Stimulated activated CD8-positive, alpha-beta memory T cell treated with anti-CD3 and anti-CD28 coated beads, Interleukin-7, amount 100 ng/mL, for 4 hours (primary cell): ENCODE measurements at regions not wholly inside any gene's neighbourhood (a gene's known extent, or its start where the extent isn't known, plus 50 kb on each side); places are given as distances from the start of the nearest gene placed in this dataset.

Source experiments
- DNase-seq, 2 donors: peaks; one replicate each; pipeline ENCODE4 v3.0.0-alpha.2; 2020; ENCODE audit warnings: low read depth in 2 of 2

DNA sequence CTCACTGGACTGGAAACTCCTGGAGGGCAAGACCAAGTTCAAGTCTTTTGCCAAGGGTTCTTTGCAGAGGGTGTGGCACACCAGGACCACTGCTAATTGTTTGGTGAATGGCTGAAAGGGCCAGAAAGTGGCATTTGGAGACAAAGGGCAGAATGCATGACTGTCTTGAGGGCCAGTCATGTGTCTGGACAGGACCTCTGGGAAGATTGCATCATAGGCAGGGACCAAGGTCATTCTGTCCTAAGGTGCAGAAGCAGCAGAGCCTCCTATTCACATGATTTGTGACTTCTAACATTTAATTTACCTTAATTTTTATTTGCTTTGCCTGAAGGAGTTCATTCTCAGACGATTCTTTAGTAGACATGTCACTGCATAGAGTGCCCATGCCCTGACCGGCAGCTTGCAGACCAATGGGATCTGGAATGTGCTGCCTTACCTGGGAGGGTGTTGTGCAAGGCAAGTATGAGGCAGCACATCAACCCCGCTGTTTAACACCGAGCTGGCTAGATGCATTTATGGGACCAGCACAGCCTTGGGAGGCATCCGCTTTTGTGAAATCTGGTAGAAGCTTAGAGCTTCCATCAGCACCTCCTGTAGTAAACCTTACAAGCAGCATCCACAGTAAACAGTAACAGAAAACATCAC is 62.3 kb upstream of the MAF start:
- no peak for DNase-seq

DNA sequence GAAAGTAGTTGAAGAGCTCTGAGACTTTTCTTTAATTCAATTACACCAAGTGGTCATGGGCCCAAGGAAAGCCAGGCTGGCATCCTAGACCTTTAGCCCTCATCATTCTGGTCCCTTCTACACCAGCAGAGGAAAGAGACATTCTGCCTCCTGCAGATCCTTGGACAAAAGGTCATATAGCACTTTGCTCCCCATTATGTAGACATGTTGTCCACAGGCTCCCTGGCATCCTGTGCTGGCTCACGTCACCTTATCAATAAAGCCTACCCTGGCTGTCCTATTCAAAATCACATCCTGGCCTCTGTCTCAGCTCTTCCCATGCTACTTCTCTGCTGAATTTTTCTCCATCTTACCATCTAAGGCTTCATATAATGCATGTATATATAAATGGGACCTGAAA is 61.6 kb upstream of the MAF start:
- DNase-seq, result no peak

DNA sequence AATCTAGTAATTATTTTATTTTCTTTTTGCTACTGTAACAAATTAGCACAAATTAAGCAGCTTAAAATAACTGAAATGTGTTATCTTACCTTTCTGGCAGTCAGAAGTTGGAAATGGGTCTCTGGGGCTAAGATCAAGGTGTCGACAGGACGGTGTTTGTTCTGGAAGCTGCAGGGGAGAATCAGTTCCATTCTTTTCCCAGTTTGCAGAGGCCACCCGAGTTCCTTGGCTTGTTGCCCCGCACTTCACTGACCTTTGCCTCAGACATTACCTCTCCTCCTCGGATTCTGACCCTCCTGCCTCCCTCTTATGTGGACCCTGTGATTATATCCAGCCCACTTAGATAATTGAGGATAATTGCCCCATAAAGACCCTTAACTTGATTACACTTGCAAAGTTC is 61.0 kb upstream of the MAF start:
- no peak for DNase-seq

DNA sequence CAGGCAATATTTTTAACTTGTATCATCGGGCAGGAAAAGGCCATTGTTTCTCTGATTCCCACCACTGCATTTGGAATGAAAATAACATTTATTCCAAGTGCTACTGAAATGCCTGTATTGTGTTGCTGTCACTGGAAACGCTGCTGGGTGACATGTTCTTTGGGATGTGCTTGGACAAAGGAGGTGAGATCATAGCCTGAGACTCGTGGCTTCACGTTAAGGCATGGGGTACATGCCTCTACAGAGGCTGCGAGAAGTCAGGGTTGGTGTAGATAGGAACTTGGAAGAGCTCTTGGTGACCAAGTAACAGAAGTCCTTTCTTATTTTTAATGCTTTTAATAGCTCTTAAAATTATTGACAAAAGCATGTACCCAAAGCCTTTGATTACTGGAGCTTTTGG is 58.8 kb upstream of the MAF start:
- no peak for DNase-seq

DNA sequence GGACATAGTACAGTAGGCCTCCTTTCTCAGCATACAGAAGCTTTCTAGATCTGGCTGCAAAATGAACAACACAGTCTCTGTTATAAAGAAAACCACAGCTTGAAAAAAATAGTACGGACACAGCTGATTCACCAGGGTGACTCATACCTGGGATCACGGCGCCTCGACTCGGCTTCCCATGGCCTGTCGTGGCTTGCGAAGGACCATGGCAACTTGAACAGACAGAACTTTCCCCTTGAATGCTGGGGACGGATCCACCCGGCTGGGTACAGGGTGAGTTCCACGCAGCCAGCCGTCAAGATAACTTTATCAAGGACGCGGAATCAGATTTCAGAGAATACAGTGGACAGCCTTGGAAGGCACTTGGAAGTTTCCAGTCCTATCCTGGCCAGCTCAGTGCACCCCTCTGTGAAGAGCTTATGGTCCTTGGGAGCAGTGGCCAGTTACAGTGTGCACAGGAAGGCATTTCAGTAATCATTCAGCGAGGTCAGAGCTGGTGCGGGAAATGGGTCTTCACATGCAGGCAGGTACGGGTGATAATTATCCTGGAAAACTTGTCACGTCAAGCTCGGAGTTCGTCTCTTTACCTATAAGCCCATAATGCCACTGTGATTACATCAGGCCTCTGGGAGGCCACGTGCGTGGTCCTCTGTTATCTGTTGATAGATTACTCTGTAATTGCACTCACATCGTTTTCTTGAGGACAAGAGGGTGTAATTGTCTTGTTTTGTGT is 57.9 kb upstream of the MAF start:
- no peak for DNase-seq

DNA sequence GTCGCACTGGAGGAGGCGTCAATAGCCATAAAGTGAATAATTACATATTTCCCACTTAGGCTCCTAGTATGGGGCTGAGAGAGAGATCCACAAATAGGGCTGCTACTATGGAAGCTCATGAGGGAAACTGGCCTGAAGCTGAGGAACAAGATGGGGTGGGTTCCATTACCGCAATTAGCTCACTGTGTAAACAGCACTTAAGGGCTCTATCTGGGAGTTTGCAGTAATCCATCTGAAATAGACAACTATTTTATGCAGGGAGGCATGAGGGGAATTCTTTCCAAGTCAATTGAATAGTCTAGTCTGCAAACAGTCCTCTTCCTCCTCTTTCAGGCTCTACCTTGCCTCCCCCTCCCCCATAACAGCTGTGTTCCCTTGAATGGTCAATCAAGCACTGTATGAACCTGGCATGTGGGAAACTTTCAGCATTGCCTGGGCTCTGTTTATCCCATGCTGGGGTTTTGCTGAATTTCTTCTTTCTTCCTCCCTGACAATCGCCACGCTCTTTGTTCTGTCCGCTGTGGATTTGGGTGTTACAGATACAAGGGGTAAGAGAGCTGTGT is 56.1 kb upstream of the MAF start:
- no peak for DNase-seq

DNA sequence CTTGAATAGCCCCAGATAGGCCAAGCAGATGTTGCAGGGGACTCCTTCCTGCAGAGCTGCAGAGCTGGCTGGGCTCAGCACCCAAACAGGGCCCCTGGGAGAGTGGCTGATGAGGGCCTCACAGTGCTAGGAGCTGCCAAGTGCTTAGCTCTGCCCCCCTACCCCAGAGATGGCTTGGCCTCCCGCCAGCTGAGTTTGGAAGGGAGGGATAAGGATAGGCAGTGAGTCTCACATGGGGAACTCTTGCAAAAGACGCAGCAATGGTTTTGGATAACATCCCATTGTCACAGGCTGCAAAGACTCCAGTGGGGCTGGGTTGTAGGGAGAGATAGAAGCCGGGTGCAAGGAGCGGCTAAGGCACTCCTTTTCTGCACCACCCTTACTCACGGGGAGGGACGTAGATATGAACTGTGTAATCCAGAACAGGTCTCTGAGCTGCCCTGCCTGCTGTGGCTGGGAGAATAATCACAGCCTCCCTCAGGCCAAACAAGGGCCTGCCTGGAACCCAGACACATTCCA is 52.9 kb upstream of the MAF start:
- no peak for DNase-seq

DNA sequence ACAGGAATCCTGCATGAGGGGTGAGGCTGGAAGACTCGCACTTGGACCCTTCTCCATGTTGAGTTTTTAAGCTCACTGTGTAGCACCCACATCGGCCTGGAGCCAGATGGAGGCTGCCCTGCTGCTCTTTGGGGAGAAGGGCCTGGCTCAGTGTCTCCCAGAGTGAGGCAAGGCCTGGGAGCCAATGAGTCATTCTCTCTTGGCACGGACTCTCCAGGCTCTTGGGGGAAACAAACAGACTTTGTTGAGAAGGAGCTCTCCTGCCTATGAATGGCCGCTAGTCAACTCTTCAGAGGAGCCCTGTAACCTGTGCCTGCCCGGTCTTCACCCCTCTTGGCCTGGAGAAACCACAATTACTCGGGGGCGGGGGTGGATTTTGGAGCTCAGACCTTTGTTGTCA is 50.8 kb upstream of the MAF start:
- DNase-seq, result no peak
